ENCODE measurements at regions not wholly inside any gene's neighbourhood (a gene's known extent, or its start where the extent isn't known, plus 50 kb on each side); places are given as distances from the start of the nearest gene placed in this dataset.

- no peak overlapping the region for H3K4me3 ChIP-seq (ENCODE audit: low read depth, low read length)
- DNase-seq (ENCODE audit: low read depth), result no peak
- TF ChIP-seq, protein P1, sequence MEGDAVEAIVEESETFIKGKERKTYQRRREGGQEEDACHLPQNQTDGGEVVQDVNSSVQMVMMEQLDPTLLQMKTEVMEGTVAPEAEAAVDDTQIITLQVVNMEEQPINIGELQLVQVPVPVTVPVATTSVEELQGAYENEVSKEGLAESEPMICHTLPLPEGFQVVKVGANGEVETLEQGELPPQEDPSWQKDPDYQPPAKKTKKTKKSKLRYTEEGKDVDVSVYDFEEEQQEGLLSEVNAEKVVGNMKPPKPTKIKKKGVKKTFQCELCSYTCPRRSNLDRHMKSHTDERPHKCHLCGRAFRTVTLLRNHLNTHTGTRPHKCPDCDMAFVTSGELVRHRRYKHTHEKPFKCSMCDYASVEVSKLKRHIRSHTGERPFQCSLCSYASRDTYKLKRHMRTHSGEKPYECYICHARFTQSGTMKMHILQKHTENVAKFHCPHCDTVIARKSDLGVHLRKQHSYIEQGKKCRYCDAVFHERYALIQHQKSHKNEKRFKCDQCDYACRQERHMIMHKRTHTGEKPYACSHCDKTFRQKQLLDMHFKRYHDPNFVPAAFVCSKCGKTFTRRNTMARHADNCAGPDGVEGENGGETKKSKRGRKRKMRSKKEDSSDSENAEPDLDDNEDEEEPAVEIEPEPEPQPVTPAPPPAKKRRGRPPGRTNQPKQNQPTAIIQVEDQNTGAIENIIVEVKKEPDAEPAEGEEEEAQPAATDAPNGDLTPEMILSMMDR (conservative IDR thresholded peaks at IDR 0.05; ENCODE audit: low read depth, low read length), result no peak
Measured at GRCh38 chr9:88326936-88327335, 61.3 kb upstream of the SPIN1 start.

- H3K4me3 ChIP-seq (ENCODE audit: low read depth, low read length), result no peak overlapping the region
- DNase-seq (ENCODE audit: low read depth), result no peak
- TF ChIP-seq, protein P1 (conservative IDR thresholded peaks at IDR 0.05; ENCODE audit: low read depth, low read length), result no peak
Measured at GRCh38 chr9:88326015-88326414, 62.2 kb upstream of the SPIN1 start.

GRCh38 chr9:88322906-88323566 is 65.2 kb upstream of the SPIN1 start:
- TF ChIP-seq, protein P1 (conservative IDR thresholded peaks at IDR 0.05; ENCODE audit: low read depth, low read length), result no peak
- no peak for DNase-seq (ENCODE audit: low read depth)
- no peak overlapping the region for H3K4me3 ChIP-seq (ENCODE audit: low read depth, low read length)

GRCh38 chr9:88321764-88322163 is 66.5 kb upstream of the SPIN1 start:
- TF ChIP-seq, protein P1 (conservative IDR thresholded peaks at IDR 0.05; ENCODE audit: low read depth, low read length), result no peak
- no peak for DNase-seq (ENCODE audit: low read depth)
- H3K4me3 ChIP-seq (ENCODE audit: low read depth, low read length), result no peak overlapping the region

GRCh38 chr9:88320748-88321415 is 67.4 kb upstream of the SPIN1 start:
- TF ChIP-seq, protein P1 (conservative IDR thresholded peaks at IDR 0.05; ENCODE audit: low read depth, low read length), result no peak
- no peak for DNase-seq (ENCODE audit: low read depth)
- no peak overlapping the region for H3K4me3 ChIP-seq (ENCODE audit: low read depth, low read length)

DNA sequence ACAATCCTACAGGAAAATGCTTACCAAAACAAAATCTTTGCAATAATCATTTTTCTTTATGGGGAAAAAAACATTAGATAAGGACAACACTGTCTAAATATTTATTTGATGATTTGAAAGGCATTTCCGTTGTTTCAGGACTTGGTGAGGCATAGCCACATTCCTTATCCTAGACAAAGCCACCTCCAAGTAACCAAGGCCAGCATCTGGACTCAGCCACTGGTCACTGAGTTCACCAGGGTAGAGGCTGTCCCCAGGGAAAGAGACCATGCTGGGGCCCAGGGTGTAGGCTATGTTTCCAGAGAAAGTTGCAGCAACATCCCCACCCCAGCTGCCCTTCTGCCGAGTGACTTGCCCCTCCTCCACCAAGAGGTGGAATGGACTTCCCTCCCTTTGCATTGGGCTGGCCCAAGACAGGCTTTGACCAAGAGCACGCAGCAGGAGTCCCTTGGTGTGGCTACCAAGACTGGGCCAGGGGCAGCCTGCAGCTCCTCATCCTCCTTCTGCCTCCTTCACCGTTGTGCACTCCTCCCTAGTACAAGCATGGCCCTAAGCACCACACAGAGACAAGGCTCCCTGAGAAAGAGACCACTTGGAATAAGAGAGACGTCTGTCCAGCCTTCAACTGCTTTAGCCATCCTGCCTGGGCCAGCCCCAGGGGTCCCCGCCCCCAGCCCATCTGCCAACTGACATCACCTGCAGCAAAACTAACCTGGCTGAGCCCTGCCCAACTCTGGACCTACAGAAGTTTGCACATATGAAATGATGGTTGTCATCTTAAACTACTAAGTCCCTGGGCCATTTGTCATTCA is 68.1 kb upstream of the SPIN1 start:
- H3K4me3 ChIP-seq (ENCODE audit: low read depth, low read length), result no peak overlapping the region
- TF ChIP-seq, protein P1 (conservative IDR thresholded peaks at IDR 0.05; ENCODE audit: low read depth, low read length), result no peak
- no peak for DNase-seq (ENCODE audit: low read depth)

All from epithelial cell of proximal tubule (primary cell).